ENCODE measurements at regions not wholly inside any gene's neighbourhood (a gene's known extent, or its start where the extent isn't known, plus 50 kb on each side); places are given as distances from the start of the nearest gene placed in this dataset.
A peak's percentile ranks its signal among the peaks of the same experiment; 100 is the strongest.

DNA sequence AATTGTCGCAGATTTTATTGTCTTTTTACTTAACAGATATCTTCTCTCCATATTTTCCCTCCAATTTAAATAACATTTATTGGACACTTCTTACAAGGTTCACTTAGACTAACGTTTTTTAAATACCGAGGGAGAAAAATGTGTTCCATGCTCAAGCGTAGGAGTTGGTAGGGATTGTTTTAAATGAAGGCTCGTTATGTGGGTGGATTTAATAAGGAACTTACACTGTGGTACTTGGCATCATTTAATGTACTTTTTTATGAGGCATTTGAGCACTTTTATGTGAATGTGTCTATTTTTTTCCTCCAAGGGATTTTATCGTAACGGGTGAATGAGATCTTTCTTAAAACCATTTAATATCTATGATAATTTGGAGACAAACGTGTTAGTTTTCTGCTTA is 125.0 kb upstream of the MTHFD1L start:
- TF ChIP-seq, protein P1, sequence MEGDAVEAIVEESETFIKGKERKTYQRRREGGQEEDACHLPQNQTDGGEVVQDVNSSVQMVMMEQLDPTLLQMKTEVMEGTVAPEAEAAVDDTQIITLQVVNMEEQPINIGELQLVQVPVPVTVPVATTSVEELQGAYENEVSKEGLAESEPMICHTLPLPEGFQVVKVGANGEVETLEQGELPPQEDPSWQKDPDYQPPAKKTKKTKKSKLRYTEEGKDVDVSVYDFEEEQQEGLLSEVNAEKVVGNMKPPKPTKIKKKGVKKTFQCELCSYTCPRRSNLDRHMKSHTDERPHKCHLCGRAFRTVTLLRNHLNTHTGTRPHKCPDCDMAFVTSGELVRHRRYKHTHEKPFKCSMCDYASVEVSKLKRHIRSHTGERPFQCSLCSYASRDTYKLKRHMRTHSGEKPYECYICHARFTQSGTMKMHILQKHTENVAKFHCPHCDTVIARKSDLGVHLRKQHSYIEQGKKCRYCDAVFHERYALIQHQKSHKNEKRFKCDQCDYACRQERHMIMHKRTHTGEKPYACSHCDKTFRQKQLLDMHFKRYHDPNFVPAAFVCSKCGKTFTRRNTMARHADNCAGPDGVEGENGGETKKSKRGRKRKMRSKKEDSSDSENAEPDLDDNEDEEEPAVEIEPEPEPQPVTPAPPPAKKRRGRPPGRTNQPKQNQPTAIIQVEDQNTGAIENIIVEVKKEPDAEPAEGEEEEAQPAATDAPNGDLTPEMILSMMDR (IDR thresholded peaks at IDR 0.05; ENCODE audit: low read depth, low read length, missing control alignments) = no peak
- H3K4me3 ChIP-seq (ENCODE audit: low read depth, low read length) = no peak overlapping the region
- DNase-seq (ENCODE audit: low read depth) = no peak

DNA sequence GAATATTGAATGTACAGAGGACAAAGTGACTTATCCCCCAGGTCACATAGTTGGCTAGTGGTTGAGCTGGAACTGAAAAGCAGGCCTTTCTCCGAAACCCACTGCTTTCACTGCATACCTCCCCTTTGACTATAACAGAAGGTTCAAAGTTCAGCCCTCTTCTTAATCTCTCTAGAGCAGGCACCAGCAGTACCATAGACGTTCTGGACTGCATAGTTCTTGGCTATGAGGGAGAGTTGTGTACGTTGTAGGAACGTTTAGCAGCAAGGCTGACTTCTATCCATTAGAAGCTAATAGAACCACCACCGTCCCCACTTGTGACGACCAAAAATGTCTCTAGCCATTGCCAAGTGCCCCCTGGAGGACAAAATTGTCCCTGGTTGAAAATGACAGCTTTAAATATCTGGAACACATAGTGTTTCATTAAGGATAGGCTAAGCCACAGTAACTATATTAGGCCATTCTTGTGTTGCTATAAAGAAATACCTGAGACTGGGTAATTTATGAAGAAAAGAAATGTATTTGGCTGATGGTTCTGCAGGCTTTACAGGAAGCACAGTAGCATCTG is 123.8 kb upstream of the MTHFD1L start:
- no peak overlapping the region for H3K4me3 ChIP-seq (ENCODE audit: low read depth, low read length)
- TF ChIP-seq, protein P1 (IDR thresholded peaks at IDR 0.05; ENCODE audit: low read depth, low read length, missing control alignments) = peak; percentile 63
- DNase-seq (ENCODE audit: low read depth) = no peak

DNA sequence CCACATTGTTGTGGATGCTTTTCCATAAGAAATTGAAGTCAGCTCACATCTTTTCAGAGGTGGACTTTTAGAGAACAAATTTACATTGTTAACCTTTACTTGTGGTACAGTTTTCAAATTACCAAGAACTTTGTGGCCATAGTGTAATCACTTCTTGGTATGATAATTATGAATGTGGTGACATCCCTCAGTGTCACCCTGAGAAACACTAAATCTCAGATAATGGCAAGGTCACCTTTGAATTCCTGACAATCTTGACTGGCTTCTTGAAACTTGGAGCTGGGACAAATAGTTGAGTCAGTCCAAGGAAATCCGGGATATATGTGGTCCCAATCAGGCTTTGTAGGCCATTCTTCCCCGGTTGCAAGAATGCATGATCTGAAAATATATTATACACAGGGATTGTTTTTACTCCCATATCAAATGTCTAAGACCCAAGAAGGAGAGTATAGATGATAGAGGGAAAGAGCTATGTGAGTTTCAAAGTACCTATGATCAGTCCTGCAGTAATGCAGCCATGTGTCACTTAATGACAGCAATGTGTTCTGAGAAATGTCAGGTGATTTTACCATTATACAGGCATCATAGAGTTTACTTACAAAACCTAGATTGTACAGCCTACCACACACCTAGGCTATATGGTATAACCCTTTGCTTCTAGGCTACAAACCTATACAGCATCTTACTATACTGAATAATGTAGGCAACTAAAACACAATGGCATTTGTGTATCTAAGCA is 120.8 kb upstream of the MTHFD1L start:
- no peak overlapping the region for H3K4me3 ChIP-seq (ENCODE audit: low read depth, low read length)
- TF ChIP-seq, protein P1 (IDR thresholded peaks at IDR 0.05; ENCODE audit: low read depth, low read length, missing control alignments) = no peak
- no peak for DNase-seq (ENCODE audit: low read depth)

DNA sequence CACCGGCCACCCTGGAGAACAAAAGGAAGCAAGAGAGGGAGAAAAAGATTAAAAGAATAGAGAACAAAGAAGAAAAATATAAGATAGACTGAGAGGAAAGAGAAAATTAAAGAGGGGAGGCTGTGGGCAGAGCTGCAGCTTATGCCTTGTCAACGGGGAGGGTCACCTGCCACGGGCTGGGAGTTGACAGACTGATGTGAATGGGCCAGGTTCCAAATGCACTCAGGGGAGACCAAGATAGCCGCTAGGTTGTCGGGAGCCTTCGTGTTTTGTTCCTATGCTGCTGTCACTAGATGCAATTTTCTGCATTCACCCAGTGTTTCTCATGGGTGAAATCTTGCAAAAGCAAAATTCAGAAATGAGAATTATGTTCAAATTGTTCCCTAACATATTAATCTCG is 119.6 kb upstream of the MTHFD1L start:
- TF ChIP-seq, protein P1 (IDR thresholded peaks at IDR 0.05; ENCODE audit: low read depth, low read length, missing control alignments) = no peak
- no peak overlapping the region for H3K4me3 ChIP-seq (ENCODE audit: low read depth, low read length)
- DNase-seq (ENCODE audit: low read depth) = no peak

DNA sequence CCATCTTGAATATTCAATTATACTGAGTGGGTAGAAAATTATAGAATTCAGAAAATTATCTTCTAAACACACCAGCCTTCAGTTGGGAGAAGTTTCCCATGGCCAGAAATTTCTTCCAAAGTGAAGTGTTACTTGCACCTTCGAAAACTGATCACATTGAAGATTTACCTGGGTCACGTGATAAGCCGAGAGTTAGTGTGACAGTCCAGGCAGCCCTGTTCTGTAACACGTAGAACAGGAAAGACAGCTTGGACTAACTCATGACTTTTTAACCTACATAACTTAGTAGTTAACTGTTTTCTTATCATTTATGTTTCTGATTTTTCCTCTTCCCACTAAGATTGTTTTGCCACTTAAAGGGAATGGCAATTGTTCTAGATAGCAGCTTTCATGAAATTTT is 118.3 kb upstream of the MTHFD1L start:
- no peak overlapping the region for H3K4me3 ChIP-seq (ENCODE audit: low read depth, low read length)
- DNase-seq (ENCODE audit: low read depth) = no peak
- TF ChIP-seq, protein P1 (IDR thresholded peaks at IDR 0.05; ENCODE audit: low read depth, low read length, missing control alignments) = no peak

DNA sequence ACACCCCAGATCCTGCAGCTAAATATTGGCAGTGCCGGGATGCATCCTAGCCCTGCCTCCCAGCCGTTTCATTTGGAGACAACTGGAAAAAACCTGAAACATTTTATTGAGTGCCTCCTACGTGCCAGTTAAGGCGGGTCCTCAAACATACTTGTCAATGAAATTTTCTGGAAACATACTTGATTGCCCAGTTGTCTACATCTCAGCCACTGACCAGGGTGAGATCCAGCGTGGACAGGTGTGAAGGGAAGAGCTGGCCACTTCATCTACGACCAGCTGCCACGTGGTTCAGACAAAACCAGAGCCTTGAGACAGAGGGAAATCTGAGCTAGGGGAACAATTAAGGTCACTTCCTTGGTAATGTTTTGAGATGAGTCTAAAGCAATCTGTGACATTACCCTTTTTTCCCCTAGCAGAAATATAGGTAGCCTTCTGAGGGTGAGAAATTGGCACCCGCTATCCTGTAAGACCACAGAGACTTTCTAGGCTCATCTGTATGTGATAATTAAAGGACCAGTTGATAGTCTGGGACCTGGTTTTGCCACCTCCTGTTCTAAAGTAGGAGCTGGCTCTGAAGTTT is 116.3 kb upstream of the MTHFD1L start:
- TF ChIP-seq, protein P1 (IDR thresholded peaks at IDR 0.05; ENCODE audit: low read depth, low read length, missing control alignments) = no peak
- H3K4me3 ChIP-seq (ENCODE audit: low read depth, low read length) = no peak overlapping the region
- DNase-seq (ENCODE audit: low read depth) = no peak

Measured in GM12864 (cell line).